Erythroblast (primary cell): ENCODE measurements at regions not wholly inside any gene's neighbourhood (a gene's known extent, or its start where the extent isn't known, plus 50 kb on each side); places are given as distances from the start of the nearest gene placed in this dataset.

Experiments
- DNase-seq, 2 experiments: peaks; one replicate each; lab custom pipeline; 2025; lab: John Stamatoyannopoulos, UW
- GATA1 ChIP-seq: IDR thresholded peaks from 2 replicates; pipeline ENCODE4 v1.6.1; 2011; ENCODE audit warnings: low read depth, mild to moderate bottlenecking, control low read depth, low read length, moderate library complexity
- POLR2A ChIP-seq: IDR thresholded peaks from 2 replicates; pipeline ENCODE4 v1.6.1; 2011; ENCODE audit warnings: mild to moderate bottlenecking, low read length

- no peak for DNase-seq
- no peak for TF ChIP-seq GATA1
- no peak for TF ChIP-seq POLR2A
Observed at GRCh38 chr4:130183766-130184165, 1087.8 kb downstream of the C4orf33 start.

DNA sequence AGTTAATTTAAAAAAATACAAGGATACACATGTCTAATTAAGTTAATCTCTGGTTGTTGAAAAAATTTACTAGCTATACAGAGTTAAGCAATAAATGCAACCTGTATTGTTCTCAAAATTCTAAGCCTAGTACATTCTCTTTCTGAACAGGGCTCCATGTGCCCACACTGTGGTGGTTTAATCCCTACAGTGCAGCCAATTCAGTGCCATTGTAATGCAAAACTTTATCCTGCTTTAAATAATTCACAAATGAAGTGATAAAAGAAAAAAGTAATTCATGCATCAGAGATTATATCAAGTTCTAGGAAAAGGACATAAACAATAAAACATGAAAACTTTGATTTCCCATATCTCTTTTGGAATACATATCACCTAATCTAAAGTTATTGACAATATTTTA lies 1089.2 kb downstream of the C4orf33 start:
- DNase-seq = no peak
- TF ChIP-seq GATA1 (no peak), POLR2A (no peak)

GRCh38 chr4:130186931-130187330 lies 1091.0 kb downstream of the C4orf33 start:
- TF ChIP-seq POLR2A = no peak
- TF ChIP-seq GATA1 = no peak

DNA sequence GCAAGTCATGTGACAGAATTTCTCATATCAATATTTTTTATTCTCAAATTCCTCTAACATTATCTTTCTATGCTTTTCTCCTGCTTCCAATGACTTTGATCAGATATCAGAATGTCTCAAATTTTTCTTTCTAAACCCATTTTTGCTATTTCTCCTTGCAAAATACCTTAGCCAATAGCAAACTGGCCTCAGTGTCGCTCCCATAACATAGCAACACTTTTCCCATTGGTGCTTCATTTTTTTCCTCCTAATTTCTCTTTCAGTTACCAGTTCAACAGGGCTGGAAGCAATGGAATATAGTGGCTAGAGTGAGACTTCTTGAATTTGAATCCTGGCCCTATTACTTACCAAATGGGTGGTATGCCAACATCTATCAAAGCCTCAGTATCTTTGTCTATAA lies 1091.6 kb downstream of the C4orf33 start:
- DNase-seq = no peak
- TF ChIP-seq POLR2A (no peak), GATA1 (no peak)

More at GRCh38 chr4:130186931-130187330, 1091.0 kb downstream of the C4orf33 start:
- no peak for DNase-seq

DNA sequence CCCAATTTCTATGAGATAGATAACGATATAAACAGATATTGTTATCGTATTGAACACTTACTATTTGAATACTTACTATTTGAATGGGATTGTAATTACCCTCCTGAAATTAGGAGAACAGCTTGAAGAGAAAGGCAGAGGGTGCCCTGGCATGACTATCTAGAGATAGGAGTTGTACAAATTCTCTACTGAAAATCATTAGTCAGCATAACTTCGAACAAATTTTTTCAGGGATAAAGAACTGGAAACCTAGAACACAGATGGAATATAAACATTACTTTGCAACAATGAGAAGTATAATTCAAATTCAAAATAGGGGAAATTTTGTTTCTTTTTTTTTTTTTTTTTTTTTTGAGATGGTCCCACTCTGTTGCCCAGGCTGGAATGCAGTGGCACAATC lies 1096.8 kb downstream of the C4orf33 start:
- DNase-seq = no peak
- TF ChIP-seq GATA1 (no peak), POLR2A (no peak)

GRCh38 chr4:130197946-130198345 lies 1102.0 kb downstream of the C4orf33 start:
- no peak for DNase-seq
- no peak for TF ChIP-seq GATA1
- no peak for TF ChIP-seq POLR2A

DNA sequence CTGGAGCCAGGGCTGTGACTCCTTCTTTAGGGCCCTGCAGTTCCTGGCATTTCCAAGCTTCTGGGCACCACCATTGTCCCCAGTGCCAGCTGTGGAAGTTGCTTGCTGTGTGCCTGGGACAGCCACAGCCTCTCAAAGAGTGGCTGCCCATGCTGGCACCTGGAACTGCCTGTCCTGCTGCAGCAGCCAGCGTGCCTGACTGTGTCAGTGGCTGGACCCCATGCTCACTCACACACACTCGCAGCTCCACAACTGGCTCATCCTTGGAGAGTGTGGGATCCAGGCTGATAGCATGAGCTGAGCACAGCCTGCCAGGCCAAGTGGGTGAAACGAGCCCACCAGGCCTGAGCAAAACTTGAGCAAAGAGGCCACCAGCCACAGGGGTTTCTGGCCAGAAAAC lies 1107.6 kb downstream of the C4orf33 start:
- no peak for DNase-seq
- TF ChIP-seq GATA1 (no peak), POLR2A (no peak)

DNA sequence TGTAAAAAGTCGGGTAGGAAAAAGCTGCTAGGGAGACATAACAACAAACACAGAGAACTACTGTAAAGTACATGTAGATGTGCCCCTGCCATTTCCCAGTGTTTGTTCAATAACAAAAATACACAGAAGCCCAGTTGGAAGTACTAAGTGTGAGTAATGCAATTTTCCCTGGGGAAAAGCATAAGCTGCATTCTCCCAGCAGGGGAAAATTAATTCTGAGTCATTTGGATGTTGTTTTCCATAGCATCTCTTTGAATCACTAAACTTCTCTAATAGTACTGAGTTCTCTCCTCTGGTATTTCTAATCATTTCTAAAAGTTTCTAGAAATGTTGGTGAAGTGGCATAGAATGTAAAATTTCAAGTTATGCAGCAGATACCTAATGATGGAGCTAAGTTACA lies 1114.9 kb downstream of the C4orf33 start:
- TF ChIP-seq GATA1 (no peak), POLR2A (no peak)
- DNase-seq = no peak

DNA sequence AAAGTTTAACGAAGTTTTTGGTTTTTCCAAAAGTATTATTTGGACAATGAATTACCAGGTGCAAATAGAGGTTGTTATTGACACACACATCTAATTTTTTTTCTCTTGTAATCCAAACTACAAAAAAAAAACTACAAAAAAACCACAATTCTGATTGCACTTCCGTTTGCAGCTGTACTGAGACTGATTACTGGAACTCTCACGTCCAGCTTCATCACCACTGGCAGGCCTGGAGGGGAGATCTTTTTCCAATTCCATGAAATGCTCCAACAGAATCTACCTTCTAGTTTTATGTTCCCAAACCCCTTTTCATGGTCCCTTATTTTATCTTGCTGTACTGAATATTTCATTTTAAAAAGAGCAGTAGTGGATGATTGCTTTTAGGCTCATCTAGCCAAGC lies 1118.3 kb downstream of the C4orf33 start:
- no peak for DNase-seq
- TF ChIP-seq GATA1 (no peak), POLR2A (no peak)

GRCh38 chr4:130233377-130234047 lies 1137.6 kb downstream of the C4orf33 start:
- DNase-seq = no peak
- TF ChIP-seq POLR2A (no peak), GATA1 (no peak)

DNA sequence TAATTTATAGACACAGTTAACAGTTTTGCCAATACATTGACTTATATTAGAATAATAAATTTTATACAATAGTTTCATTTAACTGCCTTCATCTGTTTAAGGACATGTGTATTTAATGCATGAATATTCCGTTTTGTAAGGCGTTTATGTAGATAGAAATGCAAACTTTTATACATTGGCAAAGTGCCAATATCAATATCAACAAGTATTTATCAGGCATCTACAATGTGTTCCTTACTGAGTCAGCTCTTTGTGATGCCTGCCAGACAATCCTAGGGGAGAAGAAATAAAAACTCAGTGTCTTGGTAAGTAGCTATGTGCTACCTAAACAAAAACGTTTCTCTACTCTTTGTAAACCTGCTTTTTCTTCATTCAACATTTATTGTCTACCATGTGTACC lies 1142.2 kb downstream of the C4orf33 start:
- no peak for TF ChIP-seq GATA1
- TF ChIP-seq POLR2A = no peak
- no peak for DNase-seq

DNA sequence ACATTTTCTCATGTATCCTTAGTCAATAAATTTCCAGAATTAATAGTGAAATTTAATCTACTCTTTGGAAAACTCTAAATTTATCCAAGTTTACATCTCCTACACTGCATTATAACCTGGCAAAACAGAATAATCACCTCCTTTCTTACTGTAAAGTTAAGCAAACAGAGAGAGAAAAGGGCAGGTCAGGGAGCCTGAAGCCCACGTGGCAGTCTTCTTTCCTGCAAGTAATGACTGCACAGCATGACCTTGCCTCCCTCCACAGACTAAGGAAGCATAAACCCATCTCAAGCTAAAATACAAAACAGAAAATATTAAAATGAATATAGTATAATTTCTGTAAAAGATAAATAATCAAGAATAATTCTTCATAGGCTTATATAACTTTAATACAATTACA lies 1153.0 kb downstream of the C4orf33 start:
- TF ChIP-seq GATA1 (no peak), POLR2A (no peak)
- DNase-seq = no peak

DNA sequence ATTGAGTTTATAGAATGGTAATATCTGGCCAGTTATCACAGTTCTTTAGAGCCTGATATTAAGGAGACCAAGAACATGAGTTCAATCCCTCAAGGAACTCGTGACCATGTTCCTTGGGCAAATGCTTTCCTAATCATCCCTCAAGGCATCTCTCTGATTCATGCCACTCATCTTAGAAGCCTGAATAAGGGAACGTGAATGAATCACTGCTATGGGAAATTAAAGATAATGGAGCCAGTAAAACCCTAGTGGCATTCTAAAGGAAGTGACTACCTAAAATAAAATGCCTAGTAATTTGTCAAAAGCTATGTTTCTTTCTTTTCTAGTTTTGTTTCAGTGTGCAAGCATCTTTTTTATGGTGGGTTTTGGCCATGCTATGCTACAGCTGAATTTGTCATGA lies 1161.3 kb downstream of the C4orf33 start:
- no peak for DNase-seq
- TF ChIP-seq POLR2A (no peak), GATA1 (no peak)

GRCh38 chr4:130266814-130267213 lies 1170.9 kb downstream of the C4orf33 start:
- TF ChIP-seq GATA1 (no peak), POLR2A (no peak)
- no peak for DNase-seq

- no peak for DNase-seq
Observed at GRCh38 chr4:130288576-130288975, 1192.6 kb downstream of the C4orf33 start.

DNA sequence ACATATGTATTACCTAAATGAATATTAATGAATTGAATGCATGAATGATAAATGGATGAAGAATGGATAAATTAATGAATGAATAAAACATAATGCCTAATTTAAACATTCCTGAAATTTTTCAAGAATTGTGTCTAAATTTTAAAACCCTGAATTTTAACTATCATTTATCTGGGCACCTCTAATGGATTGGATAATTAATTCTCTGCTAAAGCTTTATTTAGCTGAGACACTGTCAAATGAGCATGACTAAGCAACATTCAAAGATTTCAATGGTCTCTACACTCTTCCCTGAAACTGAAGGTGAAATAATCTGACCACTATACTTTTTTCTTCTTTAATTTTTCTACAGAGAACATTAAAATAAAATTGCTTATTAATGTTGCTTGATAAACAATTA lies 1197.7 kb downstream of the C4orf33 start:
- TF ChIP-seq POLR2A = no peak
- no peak for TF ChIP-seq GATA1
- DNase-seq = no peak

More at GRCh38 chr4:130288576-130288975, 1192.6 kb downstream of the C4orf33 start:
- TF ChIP-seq POLR2A = no peak
- TF ChIP-seq GATA1 = no peak
